ENCODE measurements at regions not wholly inside any gene's neighbourhood (a gene's known extent, or its start where the extent isn't known, plus 50 kb on each side); places are given as distances from the start of the nearest gene placed in this dataset.
"Not testable (repeated sequence)": the region's sequence is repeated elsewhere in the genome, so short reads cannot be mapped to it uniquely, and the experiment has no call there.

- DNase-seq: not testable (repeated sequence)
Observed at GRCh38 chr16:47897105-47897504, 258.7 kb downstream of the ABCC12 start.

GRCh38 chr16:47895146-47895545, 260.6 kb downstream of the ABCC12 start:
- no peak for DNase-seq

- DNase-seq: no peak
Observed at GRCh38 chr16:47892999-47893398, 262.8 kb downstream of the ABCC12 start.

- no peak for DNase-seq
Observed at GRCh38 chr16:47888734-47889133, 267.1 kb downstream of the ABCC12 start.

GRCh38 chr16:47888142-47888541, 267.7 kb downstream of the ABCC12 start:
- peak; percentile 19 for DNase-seq

GRCh38 chr16:47887496-47887895, 268.3 kb downstream of the ABCC12 start:
- peak; percentile 7 for DNase-seq

GRCh38 chr16:47886631-47887415, 269.0 kb downstream of the ABCC12 start:
- no peak for DNase-seq

GRCh38 chr16:47886139-47886538, 269.7 kb downstream of the ABCC12 start:
- DNase-seq: no peak

GRCh38 chr16:47885489-47885888, 270.3 kb downstream of the ABCC12 start:
- no peak for DNase-seq

- DNase-seq: no peak
Observed at GRCh38 chr16:47884116-47884725, 271.6 kb downstream of the ABCC12 start.

GRCh38 chr16:47881574-47881973, 274.2 kb downstream of the ABCC12 start:
- no peak for DNase-seq

GRCh38 chr16:47880653-47881052, 275.1 kb downstream of the ABCC12 start:
- no peak for DNase-seq

- no peak for DNase-seq
Observed at GRCh38 chr16:47877166-47877565, 278.6 kb downstream of the ABCC12 start.

- no peak for DNase-seq
Observed at GRCh38 chr16:47876511-47876910, 279.3 kb downstream of the ABCC12 start.

GRCh38 chr16:47873434-47873833, 282.4 kb downstream of the ABCC12 start:
- DNase-seq: no peak

- no peak for DNase-seq
Observed at GRCh38 chr16:47872225-47872624, 283.6 kb downstream of the ABCC12 start.

- no peak for DNase-seq
Observed at GRCh38 chr16:47866423-47866822, 289.4 kb downstream of the ABCC12 start.

- DNase-seq: no peak
Observed at GRCh38 chr16:47865337-47865855, 290.4 kb downstream of the ABCC12 start.

GRCh38 chr16:47864262-47864661, 291.5 kb downstream of the ABCC12 start:
- not testable (repeated sequence) for DNase-seq

- no peak for DNase-seq
Observed at GRCh38 chr16:47861999-47862398, 293.8 kb downstream of the ABCC12 start.

GRCh38 chr16:47858333-47858982, 297.3 kb downstream of the ABCC12 start:
- DNase-seq: no peak

GRCh38 chr16:47855431-47855830, 300.4 kb downstream of the ABCC12 start:
- no peak for DNase-seq

GRCh38 chr16:47854737-47855136, 301.1 kb downstream of the ABCC12 start:
- DNase-seq: no peak

GRCh38 chr16:47852991-47853390, 302.8 kb downstream of the ABCC12 start:
- no peak for DNase-seq

Data from amniotic stem cell (primary cell).